22Rv1 (cell line): ENCODE measurements at regions not wholly inside any gene's neighbourhood (a gene's known extent, or its start where the extent isn't known, plus 50 kb on each side); places are given as distances from the start of the nearest gene placed in this dataset.

Source experiments
- CTCF ChIP-seq: fragments of 450-650 bp; IDR thresholded peaks from 2 replicates; pipeline ENCODE4 v1.5.1; 2017; ENCODE audit warnings: mild to moderate bottlenecking
- ZFX ChIP-seq: fragments of 450-650 bp; IDR thresholded peaks from 2 replicates; pipeline ENCODE4 v1.6.1; 2017; ENCODE audit warnings: antibody characterized with exemption, borderline replicate concordance

DNA sequence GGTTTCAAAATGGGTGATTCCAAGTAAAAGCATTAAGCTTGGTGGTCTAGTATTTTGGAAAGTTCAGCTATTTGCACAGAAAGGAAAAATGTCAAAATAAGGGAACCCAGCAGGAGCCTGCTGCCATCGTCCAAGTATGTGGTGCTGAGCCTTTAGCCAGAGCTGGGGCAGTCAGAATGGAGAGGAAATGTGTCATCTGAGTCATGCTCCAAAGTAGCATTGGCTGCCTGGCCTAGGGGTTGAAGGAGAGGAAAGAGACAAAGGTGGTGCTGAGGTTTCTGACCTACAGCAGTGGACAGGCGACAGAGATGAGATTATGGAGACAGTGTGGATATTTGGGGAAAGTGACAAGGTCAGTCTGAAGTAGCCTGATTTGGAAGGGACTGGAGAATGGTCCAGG is 103.9 kb downstream of the PLCE1 start:
- TF ChIP-seq CTCF (no peak), ZFX (no peak)
